Uterus (tissue), 3 donors: ENCODE measurements at regions not wholly inside any gene's neighbourhood (a gene's known extent, or its start where the extent isn't known, plus 50 kb on each side); places are given as distances from the start of the nearest gene placed in this dataset.

ENCODE experiments used
- DNase-seq, 2 donors: peaks; one replicate each; pipeline ENCODE4 v3.0.0-alpha.2; 2019 to 2020
- H3K27ac ChIP-seq, 2 donors: fragments of 200-600 bp; sonication (generic); 1 replicate in 1 of 2; 2 replicates in 1 of 2; pipeline ENCODE4 v1.5.1; 2016 to 2018
- H3K27me3 ChIP-seq, 2 donors: fragments of 200-600 bp; sonication (generic); one replicate each; pipeline ENCODE4 v1.5.1; 2018 to 2019; ENCODE audit warnings: control low read depth in 1 of 2
- H3K36me3 ChIP-seq, 2 donors: fragments of 200-600 bp; sonication (generic); one replicate each; pipeline ENCODE4 v1.5.1; 2019; ENCODE audit warnings: control low read depth in 1 of 2
- H3K4me1 ChIP-seq, 2 donors: fragments of 200-600 bp; sonication (generic); one replicate each; pipeline ENCODE4 v1.5.1; 2018 to 2019; ENCODE audit warnings: control low read depth in 1 of 2
- H3K4me3 ChIP-seq, 2 donors: fragments of 200-600 bp; sonication (generic); 1 replicate in 1 of 2; 2 replicates in 1 of 2; pipeline ENCODE4 v1.5.1; 2018 to 2019; ENCODE audit warnings: mild to moderate bottlenecking in 1 of 2
- H3K9me3 ChIP-seq, 2 donors: fragments of 200-600 bp; sonication (generic); one replicate each; pipeline ENCODE4 v1.5.1; 2019; ENCODE audit warnings: control low read depth in 1 of 2
- CTCF ChIP-seq, 4 experiments: fragments of 200-600 bp in 2 of 4; fragments of 450-650 bp in 2 of 4; sonication (generic) in 2 of 4; IDR thresholded peaks; one replicate each; pipeline ENCODE4 v1.5.1; 2016 to 2019; ENCODE audit warnings: antibody characterized with exemption in 4 of 4, mild to moderate bottlenecking in 2 of 4, moderate library complexity in 1 of 4
- POLR2A ChIP-seq, 2 donors: fragments of 450-650 bp; IDR thresholded peaks; one replicate each; pipeline ENCODE4 v1.6.1; 2016; ENCODE audit warnings: antibody characterized with exemption in 2 of 2, mild to moderate bottlenecking in 1 of 2, moderate library complexity in 1 of 2
- intact Hi-C: fragments of 100-400 bp; cut with DNase I; formaldehyde crosslinking; loops from one replicate; pipeline ENCODE4 v1.15.1; 2023; ENCODE audit warnings: low total_unique reads
- donor health status: DM: yes; HTN: yes; CAD: no.

- peak overlapping the region in 1 of 2 donors; percentile 19 for H3K4me3 ChIP-seq
Measured at GRCh38 chr14:101365329-101366158, 195.8 kb upstream of the DIO3 start.

GRCh38 chr14:101367421-101368261 is 193.7 kb upstream of the DIO3 start:
- Histone ChIP-seq H3K9me3 (no peaks in the 10 kb centered on the region), H3K27ac (peak overlapping the region in 1 of 2 donors; percentile 14), H3K36me3 (no peaks in the 10 kb centered on the region), H3K4me1 (peaks cover 4 to 24% of the 10 kb centered on the region in 2 donors), H3K4me3 (no peak overlapping the region), H3K27me3 (no peaks in the 10 kb centered on the region)
- no peak for TF ChIP-seq POLR2A (IDR thresholded peaks at IDR 0.05)
- no peak for TF ChIP-seq CTCF (IDR thresholded peaks at IDR 0.05)
- peak; percentile 15 to 25 for DNase-seq
- intact Hi-C loops = loop anchor here (10.0 kb wide), 1 partner anchor 107 kb away; no protein-coding TSS in a partner anchor

More at GRCh38 chr14:101365329-101366158, 195.8 kb upstream of the DIO3 start:
- Histone ChIP-seq H3K36me3 (no peaks in the 10 kb centered on the region), H3K27ac (peak overlapping the region; percentile 88 to 95), H3K9me3 (no peaks in the 10 kb centered on the region), H3K4me1 (peaks cover 18 to 36% of the 10 kb centered on the region in 2 donors), H3K27me3 (no peaks in the 10 kb centered on the region)
- peak; percentile 55 to 56 for DNase-seq
- intact Hi-C loops = loop anchor here (10.0 kb wide), 1 partner anchor 109 kb away; no protein-coding TSS in a partner anchor
- TF ChIP-seq CTCF (IDR thresholded peaks at IDR 0.05) = peak in 1 of 4 experiments; percentile 2
- TF ChIP-seq POLR2A (IDR thresholded peaks at IDR 0.05) = no peak

GRCh38 chr14:101368629-101369028 is 192.7 kb upstream of the DIO3 start:
- intact Hi-C loops = loop anchor here (10.0 kb wide), 1 partner anchor 106 kb away; no protein-coding TSS in a partner anchor
- no peak for DNase-seq
- Histone ChIP-seq H3K4me3 (no peak overlapping the region), H3K27me3 (no peaks in the 10 kb centered on the region), H3K9me3 (no peaks in the 10 kb centered on the region), H3K36me3 (no peaks in the 10 kb centered on the region), H3K27ac (peak overlapping the region in 1 of 2 donors; percentile 27), H3K4me1 (peaks cover 4 to 24% of the 10 kb centered on the region in 2 donors)
- no peak for TF ChIP-seq POLR2A (IDR thresholded peaks at IDR 0.05)
- TF ChIP-seq CTCF (IDR thresholded peaks at IDR 0.05) = no peak

- no peaks in the 10 kb centered on the region for H3K36me3 ChIP-seq
- no peak for TF ChIP-seq POLR2A (IDR thresholded peaks at IDR 0.05)
- no peak for TF ChIP-seq CTCF (IDR thresholded peaks at IDR 0.05)
- H3K4me1 ChIP-seq = peaks cover 4 to 24% of the 10 kb centered on the region in 2 donors
- H3K9me3 ChIP-seq = no peaks in the 10 kb centered on the region
- H3K4me3 ChIP-seq = no peak overlapping the region
- no peaks in the 10 kb centered on the region for H3K27me3 ChIP-seq
- H3K27ac ChIP-seq = peak overlapping the region; percentile 27 to 33
- DNase-seq = peak; percentile 25 to 37
- intact Hi-C loops = loop anchor here (10.0 kb wide), 1 partner anchor 105 kb away; no protein-coding TSS in a partner anchor
Measured at GRCh38 chr14:101369194-101369915, 191.9 kb upstream of the DIO3 start.
